ENCODE measurements at regions not wholly inside any gene's neighbourhood (a gene's known extent, or its start where the extent isn't known, plus 50 kb on each side); places are given as distances from the start of the nearest gene placed in this dataset.

GRCh38 chr3:117145677-117146076 lies 436.1 kb downstream of the TUSC7 start:
- TF ChIP-seq CTCF (IDR thresholded peaks at IDR 0.05) (no peak), POLR2A (IDR thresholded peaks at IDR 0.05) (no peak)
